HG02763 (cell line): ENCODE measurements at regions not wholly inside any gene's neighbourhood (a gene's known extent, or its start where the extent isn't known, plus 50 kb on each side); places are given as distances from the start of the nearest gene placed in this dataset.

Experiments used
- ATAC-seq: cut with Tn5 transposase; IDR thresholded peaks from one replicate; pipeline ENCODE4 v1.9.1; 2021; ENCODE audit warnings: mild to moderate bottlenecking, moderate library complexity; ENCODE audit not compliant: unreplicated experiment

DNA sequence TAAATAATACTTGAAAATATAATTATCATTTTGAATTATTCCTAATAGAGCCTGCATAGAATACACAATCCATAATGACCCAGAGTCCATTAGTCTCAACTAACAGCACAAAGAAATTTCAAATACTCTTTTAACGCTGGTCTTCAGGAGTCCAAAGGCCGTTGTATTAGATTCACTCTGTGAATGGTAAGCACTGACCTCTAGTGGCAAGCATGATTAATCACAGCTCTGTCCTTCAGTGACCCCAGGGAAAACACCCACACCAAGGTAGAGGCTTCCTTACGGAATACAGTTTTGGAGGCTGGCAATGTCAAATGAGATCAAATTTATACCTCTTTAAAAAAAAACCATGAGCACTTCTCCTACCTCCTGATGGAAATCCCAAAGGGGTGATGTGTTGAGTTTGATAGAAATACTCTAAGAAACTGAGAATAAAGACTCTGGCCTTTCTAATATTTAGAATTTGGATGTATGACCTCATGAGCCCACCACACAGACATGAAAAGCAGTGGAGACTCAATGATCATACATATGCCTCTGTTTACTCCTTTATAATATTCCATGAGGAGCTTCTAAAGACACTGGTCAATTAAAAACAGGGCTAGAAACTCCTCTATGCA is 147.2 kb upstream of the DKK2 start:
- ATAC-seq: peak; percentile 99

DNA sequence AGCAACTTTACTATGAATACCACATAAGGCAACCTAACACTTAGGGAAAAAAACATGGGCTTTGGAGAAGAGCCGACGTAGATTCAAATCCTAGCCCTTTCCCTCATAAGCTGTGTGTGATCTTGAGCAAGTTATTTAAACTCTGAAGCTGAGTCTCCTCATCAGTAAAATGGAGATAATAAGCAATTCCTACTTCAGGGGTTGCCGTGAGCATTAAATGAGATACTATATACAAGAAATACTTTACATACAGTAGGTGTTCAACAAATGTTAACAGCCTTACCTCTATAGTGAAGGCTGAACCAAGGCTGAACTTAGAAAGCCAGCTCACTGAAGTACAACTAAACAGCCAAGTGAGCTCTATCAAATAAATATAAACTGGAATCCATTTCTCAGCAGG is 146.2 kb upstream of the DKK2 start:
- ATAC-seq: no peak

DNA sequence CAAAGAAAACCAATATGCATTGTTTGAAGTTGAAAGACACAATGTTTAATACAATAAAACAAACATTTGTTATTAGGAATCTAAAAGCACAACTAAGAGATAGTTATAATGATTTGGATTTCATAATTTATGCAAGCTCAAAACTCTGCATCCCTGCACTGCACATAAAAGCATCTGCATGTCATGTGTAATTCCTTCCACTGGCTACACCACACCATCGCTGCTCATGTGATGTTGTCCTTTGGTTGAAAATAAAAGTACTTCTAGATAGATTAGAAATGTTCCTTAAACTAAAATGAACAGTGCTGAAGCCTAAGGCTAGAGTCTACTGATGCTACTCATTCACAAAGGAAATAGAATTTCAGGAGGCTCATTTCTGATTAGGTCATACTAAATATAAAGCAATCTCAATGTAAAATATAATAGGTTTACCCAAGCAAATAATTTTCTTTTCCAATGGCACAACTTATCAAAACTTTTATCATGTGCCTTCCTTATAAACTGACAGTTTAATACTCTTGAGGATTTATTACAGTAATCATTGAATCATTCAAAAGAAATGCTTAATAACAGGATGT is 130.8 kb upstream of the DKK2 start:
- no peak for ATAC-seq

DNA sequence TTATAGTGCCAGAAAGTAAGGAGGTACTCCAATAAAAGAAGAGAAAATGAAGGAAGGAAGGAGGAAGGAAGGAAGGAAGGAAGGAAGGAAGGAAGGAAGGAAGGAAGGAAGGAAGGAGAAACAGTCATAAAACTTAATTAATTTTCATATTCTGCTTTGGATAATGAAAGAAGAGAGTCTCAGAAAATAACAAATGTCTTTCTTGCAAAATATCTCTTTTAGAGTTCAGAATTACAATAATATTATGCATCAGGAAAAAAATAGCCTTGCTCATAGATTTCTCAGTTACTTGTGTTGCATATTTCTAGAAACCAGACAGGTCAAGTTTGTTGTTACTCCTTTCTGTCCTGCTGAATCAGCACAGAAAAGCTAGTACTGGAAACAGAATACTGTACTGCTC is 130.1 kb upstream of the DKK2 start:
- no peak for ATAC-seq

DNA sequence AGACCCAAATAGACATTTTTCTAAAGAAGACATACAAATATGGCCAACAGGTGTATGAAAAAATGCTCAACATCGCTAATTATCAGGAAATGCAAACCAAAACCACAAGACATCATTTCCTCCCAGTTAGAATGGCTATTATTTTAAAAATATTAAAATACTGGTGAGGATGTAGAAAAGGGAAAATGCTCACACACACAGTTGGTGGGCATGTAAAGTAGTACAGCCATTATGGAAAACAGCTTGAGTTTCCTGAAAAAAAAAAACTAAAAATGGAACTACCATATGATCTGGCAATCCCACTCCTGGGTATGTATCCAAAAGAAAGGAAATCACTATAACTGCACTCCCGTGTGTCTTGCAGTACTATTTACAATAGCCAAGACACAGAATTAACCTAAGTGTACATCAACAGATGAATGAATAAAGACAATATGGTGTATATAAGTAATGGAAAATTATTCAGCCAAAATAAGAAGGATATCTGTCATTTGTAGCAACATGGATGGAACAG is 128.9 kb upstream of the DKK2 start:
- no peak for ATAC-seq

DNA sequence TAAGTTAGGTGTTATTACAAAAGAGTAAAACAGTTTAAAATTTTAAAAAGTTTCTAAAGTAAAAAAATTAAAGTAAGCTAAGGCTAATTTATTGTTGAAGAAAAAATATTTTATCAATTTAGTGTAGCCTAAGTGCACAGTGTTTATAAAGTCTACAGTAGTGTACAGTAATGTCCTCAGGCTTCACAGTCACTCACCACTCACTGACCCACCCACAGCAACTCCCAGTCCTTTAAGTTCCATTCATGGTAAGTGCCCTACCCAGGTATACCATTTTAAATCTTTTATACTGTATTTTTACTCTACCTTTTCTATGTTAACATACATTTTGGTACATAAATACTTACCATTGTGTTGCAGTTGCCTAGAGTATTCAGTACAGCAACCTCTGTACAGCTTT is 120.3 kb upstream of the DKK2 start:
- no peak for ATAC-seq

DNA sequence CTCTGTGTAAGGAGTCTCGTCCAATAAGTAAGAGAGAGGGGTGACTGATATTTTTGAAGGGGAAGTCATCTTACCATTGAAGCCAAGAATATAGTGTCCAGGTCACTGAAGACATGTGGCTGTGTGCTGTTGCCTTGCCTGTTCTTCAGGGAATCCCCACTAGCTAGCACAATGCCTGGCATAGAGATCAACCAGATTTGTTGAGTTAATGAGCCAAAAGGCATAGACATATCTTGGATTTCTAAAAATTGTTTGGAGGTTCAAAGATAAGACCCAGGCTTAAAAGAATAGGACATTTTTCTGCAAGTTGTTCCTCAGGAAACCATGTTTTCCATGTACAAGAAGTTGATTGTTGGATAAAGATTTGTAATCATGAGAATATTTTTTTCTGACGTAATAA is 119.3 kb upstream of the DKK2 start:
- ATAC-seq: no peak

DNA sequence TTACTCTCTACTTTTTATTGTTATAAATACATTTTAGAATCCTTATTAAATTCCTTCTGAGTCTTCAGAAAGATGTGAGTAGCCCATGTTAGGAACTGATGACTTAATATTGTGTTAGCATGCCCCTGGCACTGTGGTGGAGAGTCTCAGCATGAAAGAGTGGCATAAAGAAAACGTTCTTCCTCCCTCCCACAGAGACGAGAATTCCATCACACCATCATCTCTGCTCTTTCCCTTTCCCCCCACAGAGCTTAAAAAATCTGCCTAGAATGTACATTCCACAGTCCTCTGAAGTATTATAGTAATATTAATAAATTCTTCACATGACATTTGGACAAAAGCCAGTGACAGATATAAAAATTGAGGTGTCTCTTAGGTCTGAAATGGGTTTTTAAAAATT is 117.8 kb upstream of the DKK2 start:
- ATAC-seq: no peak

DNA sequence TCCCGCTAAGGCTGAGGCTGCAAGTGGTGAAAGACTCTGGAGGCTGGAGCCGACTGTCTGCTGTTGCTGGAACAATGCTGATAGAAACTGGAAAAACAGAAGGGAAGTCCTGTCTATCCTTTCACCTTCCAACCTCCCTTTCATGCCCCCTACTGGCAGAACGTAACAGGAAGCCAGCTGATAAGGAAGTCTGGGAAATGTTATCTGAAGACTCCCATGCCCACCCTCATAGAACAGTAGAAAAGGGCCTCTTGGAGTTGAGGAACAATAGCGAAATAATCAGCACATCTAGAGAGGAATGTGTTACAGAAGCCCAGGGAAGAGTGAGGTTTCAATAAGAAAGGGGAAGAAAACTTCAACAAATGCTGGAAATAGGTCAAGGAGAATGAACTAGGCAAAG is 117.1 kb upstream of the DKK2 start:
- no peak for ATAC-seq

DNA sequence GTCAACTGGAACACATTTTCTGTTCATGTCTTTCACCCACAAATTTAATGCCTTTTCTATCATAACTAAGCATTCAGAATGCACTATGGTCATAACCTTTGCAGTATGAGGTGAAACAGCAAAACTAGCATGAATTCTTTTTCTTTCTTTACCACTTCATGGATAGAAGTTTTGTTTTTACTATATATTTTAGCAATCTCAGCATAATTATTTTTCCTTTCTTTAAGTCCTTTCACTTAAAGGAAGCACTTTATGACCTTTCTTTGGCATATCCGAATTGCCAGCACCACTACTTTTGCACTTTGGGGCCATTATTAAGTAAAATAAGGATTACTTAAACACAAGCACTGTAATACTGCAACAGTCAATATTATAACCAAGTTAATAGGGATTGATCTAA is 115.1 kb upstream of the DKK2 start:
- ATAC-seq: no peak

DNA sequence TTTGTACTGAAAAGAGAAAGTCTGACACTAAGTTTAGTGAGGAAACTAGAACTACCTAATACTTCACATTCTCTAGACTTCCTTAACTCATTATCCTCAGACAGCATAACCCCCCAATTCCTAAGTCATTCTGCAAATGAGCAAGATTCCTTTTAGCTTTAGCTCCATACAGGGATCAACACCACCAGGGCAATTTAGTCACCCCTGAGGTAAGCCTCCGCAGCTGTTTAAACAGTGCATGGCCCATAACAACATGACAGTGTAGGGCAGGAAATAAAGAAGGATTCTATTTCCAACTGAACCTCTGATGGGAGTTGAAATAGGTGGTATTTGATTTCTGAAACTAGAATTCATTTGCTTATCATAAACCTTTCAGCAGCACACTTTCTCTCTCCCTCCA is 112.8 kb upstream of the DKK2 start:
- ATAC-seq: no peak

DNA sequence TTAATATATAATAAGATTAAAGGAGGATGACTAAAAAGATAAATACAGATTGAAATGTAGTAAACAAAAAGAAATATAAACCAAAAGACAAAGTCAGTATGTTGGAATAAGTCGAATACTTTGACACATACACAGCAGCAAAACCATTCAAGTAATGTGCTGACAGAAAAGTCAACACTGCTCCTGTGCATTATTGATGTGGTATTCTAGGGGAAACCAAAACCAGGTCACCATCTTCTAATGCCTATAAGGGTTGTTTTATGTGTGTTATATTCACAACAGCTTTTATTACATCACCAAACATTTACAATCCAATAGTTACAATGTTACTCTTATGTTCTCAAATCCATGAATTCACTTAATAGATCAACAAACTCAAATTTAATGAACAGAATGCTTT is 111.8 kb upstream of the DKK2 start:
- no peak for ATAC-seq

DNA sequence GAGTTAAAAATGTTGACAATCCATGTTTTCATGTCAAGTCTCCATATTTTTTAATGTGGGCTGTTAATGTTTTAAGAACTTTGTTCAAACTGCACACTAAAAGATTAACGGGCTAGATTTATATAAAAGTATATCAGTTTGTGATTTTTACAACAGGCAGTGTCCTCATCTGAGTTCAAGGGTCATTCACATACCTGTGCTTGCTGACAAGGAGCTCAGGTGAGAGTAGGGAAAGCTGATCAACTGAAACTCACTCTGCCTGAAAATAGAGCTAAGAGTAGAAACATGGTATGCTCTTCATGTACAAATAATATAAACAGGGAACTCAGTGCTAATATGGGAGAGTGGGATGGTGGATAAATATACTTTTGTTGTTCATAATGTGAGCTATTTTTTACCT is 102.3 kb upstream of the DKK2 start:
- ATAC-seq: no peak

DNA sequence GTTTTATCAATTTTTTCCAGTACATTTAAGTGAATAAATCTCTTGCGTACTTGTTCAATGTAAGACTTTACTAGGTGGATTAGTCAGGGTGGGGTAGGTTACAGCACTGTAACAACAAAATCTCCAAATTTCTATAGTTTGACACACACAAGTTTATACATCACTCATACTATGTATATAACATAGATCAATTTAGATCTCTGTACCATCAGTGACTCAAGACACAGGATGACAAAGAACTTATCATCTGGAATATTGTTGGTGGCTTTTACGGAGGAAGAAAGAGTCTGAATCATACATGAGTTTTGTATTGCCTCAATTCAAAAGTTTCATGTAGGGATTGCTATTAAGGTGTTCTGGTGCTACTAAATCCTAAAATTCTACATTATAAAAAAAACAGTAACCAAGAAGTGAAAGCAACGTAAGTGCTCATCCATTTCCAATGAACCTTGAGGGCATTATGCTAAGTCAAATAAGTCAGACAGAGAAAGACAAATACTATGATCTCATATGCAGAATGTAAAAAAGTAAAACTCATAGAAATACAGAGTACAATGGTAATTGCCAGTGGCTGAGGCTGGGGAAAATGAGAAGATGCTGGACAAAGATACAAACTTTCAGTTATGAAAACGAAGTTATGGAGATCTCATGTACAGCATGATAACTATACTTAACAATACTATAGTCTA is 98.0 kb upstream of the DKK2 start:
- no peak for ATAC-seq

DNA sequence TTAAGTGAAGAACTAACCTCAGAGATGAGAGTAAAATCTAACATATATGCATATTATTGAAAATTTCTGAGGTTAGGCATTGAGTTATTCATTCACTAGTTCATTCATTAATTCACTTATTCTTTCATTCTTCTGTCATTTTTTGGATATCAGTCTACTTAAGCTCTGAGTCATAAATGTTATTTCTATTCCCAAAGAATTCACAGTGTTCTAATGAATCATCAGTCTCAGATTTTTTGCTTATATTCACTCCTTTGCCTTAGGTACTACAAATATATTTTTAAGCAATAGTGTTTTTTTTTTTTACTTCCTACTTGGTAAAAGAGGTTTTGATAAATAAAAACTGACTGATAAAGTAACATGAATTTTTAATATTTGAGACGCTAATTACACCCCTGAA is 95.2 kb upstream of the DKK2 start:
- ATAC-seq: no peak

DNA sequence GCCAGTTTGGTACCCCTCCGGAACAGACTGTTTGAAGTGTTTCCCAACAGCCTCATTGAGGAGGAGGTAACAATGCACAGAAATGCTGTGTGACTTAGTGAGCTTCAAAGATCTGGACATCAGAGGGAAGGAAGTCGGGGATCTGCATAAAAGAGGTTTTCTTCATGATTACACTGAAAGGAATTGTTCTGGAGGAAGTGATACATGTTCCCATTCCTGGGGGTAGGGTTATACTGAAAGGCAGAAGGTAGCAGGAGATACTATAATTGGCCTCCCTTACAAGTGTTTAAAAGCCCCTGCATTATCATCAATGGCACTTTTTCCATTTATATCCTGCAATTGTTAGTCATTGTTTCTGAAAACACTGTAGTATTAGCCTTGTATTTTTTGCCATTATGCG is 94.0 kb upstream of the DKK2 start:
- no peak for ATAC-seq

DNA sequence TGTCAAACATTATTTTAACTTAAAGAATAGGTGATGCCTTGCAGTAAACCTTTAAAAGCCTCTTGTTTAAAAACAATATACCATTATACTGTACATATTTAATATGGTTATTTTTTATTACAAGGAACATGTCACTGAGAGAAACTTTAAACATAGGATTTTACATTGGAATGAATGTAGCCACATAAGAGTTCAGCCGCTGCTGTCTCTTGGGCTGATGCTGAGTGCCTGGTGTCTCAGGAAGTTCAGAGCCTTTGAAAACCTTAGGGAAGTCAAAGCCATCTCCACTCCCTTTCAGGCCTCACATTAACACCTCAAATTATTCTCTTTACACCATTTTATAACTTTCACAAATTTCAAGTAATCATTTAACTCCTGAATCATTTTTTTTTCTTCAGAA is 93.5 kb upstream of the DKK2 start:
- ATAC-seq: no peak

DNA sequence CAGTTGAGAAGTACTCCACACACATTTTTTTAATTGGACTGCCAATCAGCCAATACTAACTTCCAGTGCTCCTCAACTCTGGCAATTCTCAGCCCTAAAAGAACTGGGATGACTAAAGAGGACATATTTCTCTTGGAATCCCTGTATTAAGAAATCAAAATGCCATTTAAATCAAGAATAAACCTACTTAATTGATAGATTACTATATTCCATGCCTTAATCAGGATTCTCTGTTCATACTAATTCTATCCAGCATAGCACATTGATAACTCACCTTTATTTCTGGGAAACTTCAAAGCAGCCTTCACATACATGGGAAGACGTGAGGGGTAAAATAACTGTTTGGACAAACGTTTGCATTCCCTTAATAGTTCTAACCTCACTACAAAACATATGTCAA is 93.0 kb upstream of the DKK2 start:
- no peak for ATAC-seq

DNA sequence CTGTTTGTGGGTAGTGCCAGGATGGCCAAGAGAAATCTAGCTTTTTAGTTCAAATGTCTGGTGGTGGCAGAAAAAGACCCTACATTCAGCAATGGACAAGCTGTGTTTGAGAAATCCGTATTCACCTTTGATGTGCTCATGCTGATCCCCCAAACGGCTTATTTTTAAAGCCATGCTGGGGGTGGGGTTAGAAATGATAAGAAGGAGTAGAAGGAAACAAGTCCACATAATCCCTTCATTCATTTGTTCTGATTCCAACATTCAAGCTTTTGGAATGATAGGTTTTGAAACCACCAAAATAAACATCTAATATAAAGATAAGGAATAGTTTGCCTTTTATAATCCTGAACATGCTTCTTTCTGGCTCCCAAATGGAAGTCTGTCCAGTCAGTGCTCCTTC is 92.0 kb upstream of the DKK2 start:
- ATAC-seq: no peak

DNA sequence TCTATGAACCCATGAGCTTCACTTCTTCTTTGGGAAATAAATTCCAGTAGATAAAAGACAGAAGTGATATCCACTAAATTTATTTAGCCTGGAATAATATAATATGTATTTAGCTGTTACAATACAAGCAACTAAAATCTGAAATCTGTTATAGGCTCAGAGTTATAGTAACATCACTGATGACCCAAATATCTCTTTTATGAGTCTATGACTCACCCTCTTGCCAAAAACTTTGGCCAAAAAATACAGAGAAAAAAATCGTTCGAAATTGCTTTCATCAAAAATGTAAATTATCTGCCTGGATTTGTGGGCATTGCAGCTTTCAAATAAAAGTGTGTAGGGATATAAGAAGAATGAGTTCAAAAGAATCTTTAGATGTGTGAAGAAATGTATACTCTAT is 89.4 kb upstream of the DKK2 start:
- ATAC-seq: no peak

DNA sequence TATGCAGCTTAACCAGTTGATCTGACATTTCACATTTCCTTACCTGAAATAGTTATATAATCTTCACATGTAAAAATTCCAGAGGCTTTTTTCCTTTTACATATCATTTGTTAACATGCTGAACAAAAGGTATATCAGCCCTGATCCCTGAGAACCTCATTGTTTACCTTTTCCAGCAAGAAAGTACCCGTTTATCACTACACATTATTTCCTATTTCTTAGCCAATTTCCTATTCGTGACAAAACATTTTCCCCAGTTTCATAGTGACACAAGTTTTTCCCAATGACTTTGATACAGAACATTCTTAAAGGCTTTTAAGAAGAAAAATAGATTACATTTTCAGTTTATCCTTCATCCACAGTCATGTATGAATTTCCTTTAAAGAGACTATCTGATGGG is 86.6 kb upstream of the DKK2 start:
- no peak for ATAC-seq

DNA sequence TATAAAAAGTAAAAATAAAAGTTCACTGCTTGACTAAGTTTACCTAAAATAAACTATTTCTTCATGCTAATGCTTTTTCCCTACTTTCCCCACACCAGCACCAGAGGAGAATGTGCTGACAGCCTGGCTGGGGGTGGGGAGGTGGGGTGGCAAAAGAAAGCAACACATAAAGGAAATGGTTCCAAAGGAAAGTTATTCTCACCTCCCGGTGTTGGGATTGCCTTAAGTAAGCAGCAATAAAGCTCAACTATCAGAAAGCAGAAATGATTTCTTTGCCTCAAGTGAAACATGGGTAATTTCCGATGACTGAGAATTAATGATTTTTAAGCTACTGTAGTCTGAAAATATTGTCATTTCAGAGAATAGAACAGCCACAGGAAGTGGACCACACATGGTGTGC is 84.5 kb upstream of the DKK2 start:
- no peak for ATAC-seq

DNA sequence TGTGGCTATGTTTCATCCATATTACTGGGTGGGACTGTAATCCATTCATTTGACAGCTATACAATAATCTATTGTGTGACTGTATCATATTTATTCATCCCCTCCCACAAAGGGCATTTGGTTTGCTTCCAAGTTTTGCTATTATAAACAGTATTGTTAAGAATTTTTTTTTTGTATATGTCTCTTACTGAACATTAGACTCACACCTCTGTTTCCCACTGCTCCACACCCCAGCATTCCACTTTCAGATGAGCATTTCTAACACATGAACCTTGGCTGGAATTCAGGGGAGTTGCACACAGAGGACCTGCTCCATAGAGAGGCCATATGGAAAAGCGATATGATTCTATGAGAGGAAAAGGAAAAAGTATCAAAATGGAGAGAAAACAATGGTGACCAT is 81.6 kb upstream of the DKK2 start:
- ATAC-seq: no peak
